AG04449 (cell line): ENCODE measurements at regions not wholly inside any gene's neighbourhood (a gene's known extent, or its start where the extent isn't known, plus 50 kb on each side); places are given as distances from the start of the nearest gene placed in this dataset.

Experiments used
- CTCF ChIA-PET: fragments of 350-600 bp; formaldehyde crosslinking; extraction: SDS; loops from one replicate; lab custom pipeline; 2021; ENCODE audit warnings: antibody characterized with exemption; lab: Yijun Ruan, JAX
- POLR2A ChIA-PET: fragments of 400-600, 350-600 bp; formaldehyde crosslinking; extraction: SDS; loops from one replicate; lab custom pipeline; 2020; ENCODE audit warnings: antibody characterized with exemption, inconsistent platforms; lab: Yijun Ruan, JAX
- DNase-seq: peaks from one replicate; pipeline ENCODE4 v3.0.0-alpha.2; 2010; ENCODE audit warnings: low read depth, low spot score
- H3K4me3 ChIP-seq: 2 replicates; pipeline ENCODE4 v1.5.1; 2011; ENCODE audit warnings: low read depth, mild to moderate bottlenecking, control low read depth, low read length
- TF ChIP-seq, protein P1 (sequence below): IDR thresholded peaks from one replicate; pipeline ENCODE4 v1.5.1; 2011; ENCODE audit warnings: mild to moderate bottlenecking, moderate library complexity, low read length, control low read depth, inconsistent platforms; ENCODE audit not compliant: insufficient read depth; ENCODE audit errors: missing control alignments

DNA sequence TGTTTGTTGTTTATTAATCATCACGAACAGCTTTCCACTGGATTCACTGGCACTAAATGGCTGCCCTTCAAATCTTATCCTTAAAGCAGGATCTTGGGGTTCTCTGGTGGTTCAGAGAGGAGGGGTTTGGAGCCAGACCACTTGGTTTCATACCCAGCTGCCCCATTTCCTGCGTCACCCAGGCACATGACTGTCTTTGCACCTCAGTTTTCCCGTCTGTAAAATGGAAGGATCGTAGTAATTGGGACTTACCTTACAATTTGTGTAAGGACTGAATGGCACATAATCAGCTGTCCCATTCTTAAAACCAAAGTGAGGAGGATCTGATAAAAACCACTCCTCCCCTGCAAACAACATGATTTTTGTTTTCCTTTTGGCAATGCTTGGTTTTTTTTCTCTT, 318.3 kb downstream of the ZNF536 start:
- TF ChIP-seq, protein P1, sequence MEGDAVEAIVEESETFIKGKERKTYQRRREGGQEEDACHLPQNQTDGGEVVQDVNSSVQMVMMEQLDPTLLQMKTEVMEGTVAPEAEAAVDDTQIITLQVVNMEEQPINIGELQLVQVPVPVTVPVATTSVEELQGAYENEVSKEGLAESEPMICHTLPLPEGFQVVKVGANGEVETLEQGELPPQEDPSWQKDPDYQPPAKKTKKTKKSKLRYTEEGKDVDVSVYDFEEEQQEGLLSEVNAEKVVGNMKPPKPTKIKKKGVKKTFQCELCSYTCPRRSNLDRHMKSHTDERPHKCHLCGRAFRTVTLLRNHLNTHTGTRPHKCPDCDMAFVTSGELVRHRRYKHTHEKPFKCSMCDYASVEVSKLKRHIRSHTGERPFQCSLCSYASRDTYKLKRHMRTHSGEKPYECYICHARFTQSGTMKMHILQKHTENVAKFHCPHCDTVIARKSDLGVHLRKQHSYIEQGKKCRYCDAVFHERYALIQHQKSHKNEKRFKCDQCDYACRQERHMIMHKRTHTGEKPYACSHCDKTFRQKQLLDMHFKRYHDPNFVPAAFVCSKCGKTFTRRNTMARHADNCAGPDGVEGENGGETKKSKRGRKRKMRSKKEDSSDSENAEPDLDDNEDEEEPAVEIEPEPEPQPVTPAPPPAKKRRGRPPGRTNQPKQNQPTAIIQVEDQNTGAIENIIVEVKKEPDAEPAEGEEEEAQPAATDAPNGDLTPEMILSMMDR, result no peak
- ChIA-PET POLR2A (no interaction called here), CTCF (no interaction called here)
- DNase-seq, result no peak
- H3K4me3 ChIP-seq, result no peak overlapping the region

DNA sequence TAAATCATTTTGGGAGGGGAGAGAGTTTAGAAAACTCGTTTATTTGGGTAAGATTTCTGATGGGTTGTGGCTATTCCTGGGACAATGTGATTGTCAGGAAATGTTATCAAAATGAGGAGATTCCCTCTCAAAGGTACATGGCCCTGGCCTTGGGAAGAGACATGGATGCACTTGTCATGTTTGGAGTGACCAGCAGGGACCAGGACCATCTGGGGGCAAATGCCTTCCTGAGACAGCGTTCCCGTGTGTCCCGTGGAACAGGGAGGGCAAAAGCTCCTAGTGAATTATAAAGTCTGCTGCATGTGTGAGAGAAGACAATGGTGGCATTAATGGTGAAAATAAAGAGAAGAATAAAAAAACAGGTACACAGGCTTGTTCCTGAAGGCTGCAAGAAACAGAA, 317.3 kb downstream of the ZNF536 start:
- POLR2A ChIA-PET, result no interaction called here
- TF ChIP-seq, protein P1, result no peak
- no peak overlapping the region for H3K4me3 ChIP-seq
- no peak for DNase-seq
- CTCF ChIA-PET, result interaction anchor here (1.2 to 3.7 kb wide), 3 partner anchors 20 to 1534 kb away, joined by 5 to 32 read pairs (median 8); no protein-coding TSS in a partner anchor

DNA sequence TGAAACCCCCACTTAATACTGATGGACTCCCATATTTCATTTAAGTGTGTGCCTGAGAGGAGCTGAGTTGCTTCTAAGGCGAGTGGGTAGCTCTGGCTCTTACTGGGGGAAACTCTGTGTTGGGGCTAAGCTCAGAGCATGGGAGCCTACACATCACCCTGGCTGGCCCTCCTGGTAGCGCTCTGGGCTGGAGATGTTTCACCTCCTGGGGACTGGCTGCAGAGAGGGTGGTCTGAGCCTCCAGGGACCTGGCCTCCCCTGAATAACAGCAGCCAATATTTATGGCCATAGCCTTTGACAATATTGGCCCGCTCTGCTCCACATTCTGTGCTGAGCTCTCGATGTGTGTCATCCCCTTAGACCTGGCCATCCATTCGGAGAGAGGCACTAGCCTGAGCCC, 316.5 kb downstream of the ZNF536 start:
- POLR2A ChIA-PET, result no interaction called here
- CTCF ChIA-PET, result interaction anchor here (1.1 to 3.7 kb wide), 4 partner anchors 10 to 1535 kb away, joined by 3 to 32 read pairs (median 6); no protein-coding TSS in a partner anchor
- H3K4me3 ChIP-seq, result no peak overlapping the region
- DNase-seq, result no peak
- TF ChIP-seq, protein P1, result no peak

DNA sequence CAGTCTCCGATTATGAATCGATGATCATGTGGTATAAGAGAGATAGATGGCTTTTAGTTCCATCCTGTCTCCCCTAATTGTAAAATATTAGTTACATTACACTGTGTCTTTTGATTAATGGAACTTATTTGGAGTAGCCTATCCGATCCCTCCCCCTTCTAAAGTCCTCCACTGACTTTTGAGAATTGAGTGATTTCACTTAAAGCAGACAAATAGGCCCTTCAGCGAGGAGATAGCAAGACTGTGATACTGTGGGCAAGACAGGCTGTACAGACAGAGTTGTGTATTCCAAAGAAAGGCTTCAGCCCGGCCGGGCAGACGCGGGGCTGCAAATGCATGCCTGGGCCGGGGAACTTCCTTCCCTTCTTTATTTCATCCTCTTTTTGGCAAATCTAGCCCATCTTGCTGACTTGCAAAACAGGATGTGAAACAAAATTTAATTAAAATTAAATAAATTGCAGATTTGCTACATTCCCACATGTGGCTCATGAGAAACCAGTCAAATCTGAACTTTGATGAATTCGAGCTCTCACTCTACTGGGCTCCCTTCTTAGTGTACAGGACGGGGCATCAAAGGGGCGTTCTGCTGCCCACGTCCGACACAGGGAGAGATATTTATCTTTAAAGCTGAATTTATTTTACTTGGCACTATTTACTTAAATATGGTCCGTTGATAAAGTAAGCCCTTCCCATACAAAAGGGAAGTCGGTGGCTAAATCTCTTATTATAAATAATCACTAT, 314.8 kb downstream of the ZNF536 start:
- TF ChIP-seq, protein P1, result no peak
- ChIA-PET CTCF (interaction anchor here (1.3 to 3.7 kb wide), 2 partner anchors 22 to 1537 kb away, joined by 3 to 32 read pairs; no protein-coding TSS in a partner anchor), POLR2A (no interaction called here)
- no peak for DNase-seq
- H3K4me3 ChIP-seq, result no peak overlapping the region

DNA sequence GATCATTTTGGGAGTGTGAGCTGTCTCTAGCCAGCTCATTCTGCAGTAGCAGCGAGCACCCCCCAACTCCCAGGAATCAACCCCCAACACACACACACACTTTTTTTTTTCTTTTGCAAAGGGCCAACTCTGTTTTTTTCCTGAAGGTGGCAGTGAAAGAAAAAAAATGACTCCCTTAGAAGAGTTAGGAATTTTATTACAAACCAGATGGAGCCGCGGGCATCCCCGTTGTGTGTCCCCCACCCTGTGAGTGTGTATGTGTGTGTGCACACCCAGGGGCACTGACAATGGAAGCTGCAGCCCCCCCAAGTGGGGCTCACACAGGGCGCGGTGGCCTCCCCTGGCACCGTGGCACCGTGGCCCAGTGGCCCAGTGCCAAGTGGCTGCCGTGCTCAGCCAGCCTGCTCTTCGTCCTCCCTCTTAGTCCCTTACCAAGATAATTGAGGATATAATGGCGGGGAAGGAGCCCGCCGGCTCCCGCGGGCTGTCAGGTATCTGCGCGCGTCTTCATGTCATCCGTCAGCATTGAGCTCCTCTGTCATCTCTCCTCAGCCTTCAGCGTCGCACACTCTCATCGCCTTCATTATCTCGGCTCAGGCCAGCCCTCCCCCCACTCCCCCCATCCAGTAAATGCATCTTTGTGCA, 314.1 kb downstream of the ZNF536 start:
- no peak for DNase-seq
- no peak overlapping the region for H3K4me3 ChIP-seq
- TF ChIP-seq, protein P1, result no peak
- CTCF ChIA-PET, result interaction anchor here (0.7 to 4.7 kb wide), 4 partner anchors 16 to 1625 kb away, joined by 3 to 72 read pairs (median 39); no protein-coding TSS in a partner anchor
- POLR2A ChIA-PET, result no interaction called here

DNA sequence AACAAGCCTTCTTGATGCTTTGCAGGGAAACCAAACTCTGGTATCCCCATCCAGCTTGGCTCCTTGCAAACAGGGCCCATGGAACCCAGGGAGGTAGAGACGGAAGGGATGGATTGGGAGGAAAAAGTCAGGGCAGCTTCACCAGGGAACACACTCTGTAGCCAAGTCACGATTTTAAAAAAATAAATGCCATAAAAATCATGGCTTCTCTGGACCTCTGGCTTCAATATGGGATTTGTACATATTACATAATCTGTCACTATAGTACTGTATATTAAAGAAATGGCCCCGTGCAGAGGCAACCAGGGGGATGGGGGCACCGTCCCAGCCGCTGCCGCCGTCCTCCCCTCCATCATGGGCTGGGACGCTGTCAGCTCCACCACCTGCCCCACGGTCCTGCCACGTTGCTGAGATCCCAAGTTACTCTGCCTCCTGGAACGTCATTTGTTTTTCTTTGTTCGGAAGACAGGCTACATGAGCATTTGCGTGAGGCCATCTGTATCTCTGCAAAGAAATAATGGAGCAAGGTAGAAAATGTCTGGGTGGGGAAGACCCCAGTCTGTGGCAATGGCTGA, 313.3 kb downstream of the ZNF536 start:
- ChIA-PET POLR2A (no interaction called here), CTCF (interaction anchor here (0.7 to 4.7 kb wide), 3 partner anchors 15 to 1626 kb away, joined by 3 to 72 read pairs (median 46); no protein-coding TSS in a partner anchor)
- DNase-seq, result no peak
- no peak overlapping the region for H3K4me3 ChIP-seq
- TF ChIP-seq, protein P1, result no peak
